ENCODE measurements at regions not wholly inside any gene's neighbourhood (a gene's known extent, or its start where the extent isn't known, plus 50 kb on each side); places are given as distances from the start of the nearest gene placed in this dataset.
"Not testable (repeated sequence)": the region's sequence is repeated elsewhere in the genome, so short reads cannot be mapped to it uniquely, and the experiment has no call there.

DNA sequence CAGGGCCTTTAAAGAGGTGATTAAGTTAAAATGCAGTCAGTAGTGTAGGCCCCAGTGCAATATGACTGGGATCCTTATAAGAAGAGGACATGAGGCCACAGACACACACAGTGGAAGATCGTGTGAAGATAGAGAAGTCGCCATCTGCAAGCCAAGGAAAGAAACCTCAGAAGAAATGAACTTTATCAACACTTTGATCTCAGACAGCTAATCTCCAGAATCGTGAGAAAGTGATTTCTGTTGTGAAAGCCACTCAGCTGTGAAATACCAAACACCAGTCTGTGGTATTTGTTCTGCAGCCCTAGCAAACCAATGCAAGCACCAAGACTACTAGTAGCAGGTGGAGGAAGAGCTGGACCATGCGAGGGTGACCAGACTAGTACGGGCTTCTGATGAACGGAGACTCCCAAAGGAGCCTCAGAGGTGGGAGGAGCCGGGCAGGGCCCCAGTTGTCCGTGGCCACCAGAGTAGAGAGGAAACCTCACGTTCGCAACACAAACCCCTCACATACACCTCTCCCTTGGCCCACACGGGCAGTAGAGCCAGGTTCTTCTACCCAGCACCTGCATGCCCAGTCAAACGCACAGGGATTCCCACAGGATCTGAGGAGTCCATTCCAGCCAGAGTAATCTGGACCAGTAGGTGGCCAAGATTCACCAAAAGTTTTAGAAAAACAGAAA, 243.0 kb downstream of the TTC8 start:
- DNase-seq: no peak
- CTCF ChIA-PET: interaction anchor here (1.0 kb wide), 1 partner anchor 39 kb away, joined by 3 read pairs; no protein-coding TSS in a partner anchor
- H3K27me3 Mint-ChIP-seq: peaks cover 34% of the 10 kb centered on the region
- POLR2A ChIA-PET: no interaction called here
- H3K9me3 Mint-ChIP-seq: no peaks in the 10 kb centered on the region
- no peaks in the 10 kb centered on the region for H3K36me3 Mint-ChIP-seq (ENCODE audit: low read depth)
- H3K4me3 Mint-ChIP-seq: no peak overlapping the region
- peaks cover 14% of the 10 kb centered on the region for H3K4me1 Mint-ChIP-seq
- no peak overlapping the region for H3K27ac Mint-ChIP-seq

DNA sequence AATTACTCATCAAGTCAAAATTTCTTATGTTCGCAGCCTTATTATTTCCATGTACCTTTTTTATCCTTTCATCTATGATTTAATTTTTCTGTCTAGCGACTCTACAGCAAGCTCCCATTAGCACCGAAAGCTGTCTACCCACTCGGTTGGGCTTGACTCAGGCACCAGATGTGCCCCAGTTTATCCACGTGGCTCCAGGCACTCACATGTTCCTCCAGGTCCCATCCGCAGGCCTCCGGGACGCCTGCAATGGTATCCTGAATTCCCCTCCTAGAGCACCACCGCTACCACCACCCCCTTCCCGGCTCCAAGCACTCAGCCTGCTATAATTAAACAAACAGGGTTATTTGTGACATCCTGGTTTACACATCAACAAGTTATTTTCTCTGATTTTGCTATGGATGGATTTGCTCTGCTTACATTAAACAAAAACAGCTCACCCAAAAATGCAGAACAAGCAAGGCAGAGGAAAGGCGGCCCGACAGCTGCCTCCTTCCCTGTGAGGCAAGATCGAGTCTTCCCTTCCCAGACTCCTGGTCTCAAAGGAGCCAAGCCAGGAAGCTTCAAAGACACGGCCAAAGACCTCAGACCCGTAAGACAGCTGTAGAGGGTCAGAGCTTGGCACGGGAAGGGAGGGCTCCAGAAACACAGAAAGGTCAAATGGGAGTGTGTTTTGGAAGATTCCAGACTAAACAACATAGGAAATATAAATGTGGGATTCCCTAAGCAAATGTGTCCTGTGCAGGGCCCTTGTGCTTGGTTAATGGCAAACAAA, 253.8 kb downstream of the TTC8 start:
- H3K4me1 Mint-ChIP-seq: no peaks in the 10 kb centered on the region
- no peak for DNase-seq
- H3K36me3 Mint-ChIP-seq (ENCODE audit: low read depth): no peaks in the 10 kb centered on the region
- H3K27ac Mint-ChIP-seq: no peak overlapping the region
- peaks cover 14% of the 10 kb centered on the region for H3K27me3 Mint-ChIP-seq
- H3K9me3 Mint-ChIP-seq: no peaks in the 10 kb centered on the region
- no peak overlapping the region for H3K4me3 Mint-ChIP-seq
- ChIA-PET POLR2A (no interaction called here), CTCF (no interaction called here)

DNA sequence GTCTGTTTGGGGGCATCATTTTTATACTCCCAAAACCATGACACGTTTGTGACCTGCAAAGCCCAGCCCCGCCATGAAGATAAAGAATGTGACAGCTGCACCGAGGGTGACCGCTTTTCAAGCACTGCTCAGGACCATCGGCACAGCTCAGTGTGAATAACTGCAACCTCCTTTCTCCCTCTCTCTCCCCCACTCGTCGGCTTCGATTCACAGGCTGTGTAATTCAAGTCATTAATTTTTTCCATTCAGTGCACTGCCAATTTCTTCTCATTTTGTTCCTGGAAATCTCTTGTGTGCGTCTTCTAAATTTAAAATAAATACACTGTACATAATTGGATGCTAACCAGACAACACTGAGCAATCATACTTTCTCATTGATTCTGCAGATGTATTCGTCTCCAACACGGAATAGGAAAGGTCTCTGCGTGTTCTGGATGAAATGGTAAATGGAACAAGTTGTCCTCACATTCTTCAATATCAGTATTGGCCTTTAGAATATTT, 260.8 kb downstream of the TTC8 start:
- no peak for DNase-seq
- H3K36me3 Mint-ChIP-seq (ENCODE audit: low read depth): no peaks in the 10 kb centered on the region
- H3K4me3 Mint-ChIP-seq: no peak overlapping the region
- peaks cover 11% of the 10 kb centered on the region for H3K27me3 Mint-ChIP-seq
- no peak overlapping the region for H3K27ac Mint-ChIP-seq
- H3K4me1 Mint-ChIP-seq: no peaks in the 10 kb centered on the region
- no peaks in the 10 kb centered on the region for H3K9me3 Mint-ChIP-seq
- ChIA-PET CTCF (no interaction called here), POLR2A (no interaction called here)

GRCh38 chr14:89085737-89086382, 261.4 kb downstream of the TTC8 start:
- Mint-ChIP-seq H3K4me1 (no peaks in the 10 kb centered on the region), H3K9me3 (no peaks in the 10 kb centered on the region), H3K27ac (no peak overlapping the region), H3K4me3 (no peak overlapping the region), H3K36me3 (ENCODE audit: low read depth) (no peaks in the 10 kb centered on the region), H3K27me3 (peaks cover 11% of the 10 kb centered on the region)
- no peak for DNase-seq
- POLR2A ChIA-PET: no interaction called here
- CTCF ChIA-PET: no interaction called here

DNA sequence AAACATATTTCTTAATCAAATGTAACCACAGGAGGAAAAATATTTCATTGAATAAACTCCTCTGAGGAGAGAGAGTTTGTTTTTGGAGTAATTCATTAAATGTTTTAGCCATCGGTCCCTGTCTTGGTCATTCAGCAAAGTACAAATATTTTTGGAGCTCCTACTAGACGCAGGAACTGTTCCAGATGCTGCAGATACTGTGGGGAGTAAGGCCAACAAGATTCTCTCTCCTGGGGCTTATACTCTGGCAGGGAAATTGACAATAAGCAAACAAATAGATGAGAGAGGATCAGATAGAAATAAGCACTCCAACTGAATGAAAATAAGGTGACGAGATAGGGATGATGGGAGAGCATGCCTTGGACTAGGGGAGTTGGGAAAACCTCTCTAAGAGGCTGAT, 264.1 kb downstream of the TTC8 start:
- CTCF ChIA-PET: no interaction called here

DNA sequence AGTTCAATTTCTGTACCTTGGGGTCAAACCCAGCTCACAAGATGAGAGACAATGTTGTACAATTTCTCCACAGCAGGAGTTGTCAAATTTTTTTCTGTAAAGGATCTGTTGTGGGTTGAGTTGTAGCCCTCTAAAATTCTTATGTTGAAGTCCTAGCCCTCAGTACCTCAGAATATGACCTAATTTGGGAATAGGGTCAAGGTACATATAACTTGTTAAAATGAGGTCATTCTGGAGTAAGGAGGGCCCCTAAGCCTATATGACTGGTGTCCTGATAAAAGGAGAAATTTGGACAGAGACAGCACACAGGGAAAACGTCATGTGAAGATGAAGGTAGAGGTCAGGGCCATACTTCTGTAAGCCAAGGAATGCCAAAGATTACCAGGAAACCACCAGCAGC, 264.9 kb downstream of the TTC8 start:
- Mint-ChIP-seq H3K27ac (no peak overlapping the region), H3K9me3 (peaks cover 5% of the 10 kb centered on the region), H3K27me3 (peaks cover 12% of the 10 kb centered on the region), H3K4me3 (no peak overlapping the region), H3K36me3 (ENCODE audit: low read depth) (no peaks in the 10 kb centered on the region), H3K4me1 (no peaks in the 10 kb centered on the region)
- no peak for DNase-seq
- ChIA-PET CTCF (no interaction called here), POLR2A (no interaction called here)

More for the DNA sequence above, 264.1 kb downstream of the TTC8 start:
- H3K27ac Mint-ChIP-seq: no peak overlapping the region
- DNase-seq: no peak
- H3K36me3 Mint-ChIP-seq (ENCODE audit: low read depth): no peaks in the 10 kb centered on the region
- peaks cover 12% of the 10 kb centered on the region for H3K27me3 Mint-ChIP-seq
- H3K4me3 Mint-ChIP-seq: no peak overlapping the region
- peaks cover 5% of the 10 kb centered on the region for H3K9me3 Mint-ChIP-seq
- POLR2A ChIA-PET: no interaction called here
- H3K4me1 Mint-ChIP-seq: no peaks in the 10 kb centered on the region

DNA sequence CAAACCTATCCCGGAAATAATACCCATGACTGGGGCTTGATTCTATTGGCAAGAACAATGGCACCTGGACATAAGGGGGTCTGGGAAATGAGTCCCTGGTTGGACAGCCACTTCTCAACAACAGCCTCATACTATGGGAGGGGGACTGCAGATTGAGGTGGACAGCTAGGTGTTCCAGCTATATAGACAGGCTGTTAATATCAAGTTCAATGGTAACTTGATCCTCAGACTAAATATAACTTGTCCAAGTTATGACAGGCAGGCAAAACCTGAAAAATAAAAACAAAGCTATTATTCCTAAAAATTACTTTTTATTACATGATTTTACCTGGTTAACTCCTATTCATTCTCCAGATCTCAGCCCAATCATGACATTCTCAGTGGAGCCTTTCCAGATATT, 267.3 kb downstream of the TTC8 start:
- Mint-ChIP-seq H3K9me3 (peaks cover 5% of the 10 kb centered on the region), H3K4me3 (no peak overlapping the region), H3K36me3 (ENCODE audit: low read depth) (no peaks in the 10 kb centered on the region), H3K4me1 (no peaks in the 10 kb centered on the region), H3K27me3 (peaks cover 12% of the 10 kb centered on the region), H3K27ac (no peak overlapping the region)
- DNase-seq: no peak
- ChIA-PET CTCF (interaction anchor here (1.7 kb wide), 1 partner anchor 10 kb away, joined by 4 read pairs; no protein-coding TSS in a partner anchor), POLR2A (no interaction called here)

DNA sequence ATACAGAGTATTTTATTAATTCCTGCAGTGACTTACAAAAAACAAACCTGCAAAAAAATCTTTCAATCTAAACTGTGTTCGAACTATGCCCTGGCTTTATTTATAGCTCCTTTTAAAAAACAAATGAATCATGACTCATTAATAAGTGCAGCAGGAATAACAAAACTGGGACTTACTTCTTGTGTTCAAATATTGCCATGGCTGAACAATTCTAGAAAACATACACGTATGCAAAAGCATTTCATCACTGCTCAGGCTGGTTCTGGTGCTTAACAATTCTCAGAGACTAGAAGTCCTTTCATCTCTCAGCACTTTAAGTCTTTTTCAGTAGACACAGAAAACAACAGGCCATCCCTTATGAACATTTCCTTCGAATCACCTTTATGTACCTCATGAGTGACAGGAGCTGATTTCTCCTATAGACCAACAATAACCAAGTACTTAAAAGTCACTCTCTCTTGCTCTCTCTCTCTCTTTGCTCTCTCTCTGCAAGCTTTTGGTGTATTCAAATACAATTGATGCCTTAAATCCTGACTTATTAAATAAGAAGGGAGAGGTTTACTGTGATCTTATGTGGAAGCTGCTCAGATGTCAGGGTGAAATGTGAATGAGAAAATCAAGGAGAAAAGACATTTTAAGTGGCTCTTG, 268.8 kb downstream of the TTC8 start:
- Mint-ChIP-seq H3K9me3 (peaks cover 5% of the 10 kb centered on the region), H3K27ac (no peak overlapping the region), H3K27me3 (peaks cover 10% of the 10 kb centered on the region), H3K4me1 (no peaks in the 10 kb centered on the region), H3K36me3 (ENCODE audit: low read depth) (no peaks in the 10 kb centered on the region), H3K4me3 (no peak overlapping the region)
- CTCF ChIA-PET: interaction anchor here (1.7 kb wide), 1 partner anchor 12 kb away, joined by 4 read pairs; no protein-coding TSS in a partner anchor
- POLR2A ChIA-PET: no interaction called here
- DNase-seq: no peak

DNA sequence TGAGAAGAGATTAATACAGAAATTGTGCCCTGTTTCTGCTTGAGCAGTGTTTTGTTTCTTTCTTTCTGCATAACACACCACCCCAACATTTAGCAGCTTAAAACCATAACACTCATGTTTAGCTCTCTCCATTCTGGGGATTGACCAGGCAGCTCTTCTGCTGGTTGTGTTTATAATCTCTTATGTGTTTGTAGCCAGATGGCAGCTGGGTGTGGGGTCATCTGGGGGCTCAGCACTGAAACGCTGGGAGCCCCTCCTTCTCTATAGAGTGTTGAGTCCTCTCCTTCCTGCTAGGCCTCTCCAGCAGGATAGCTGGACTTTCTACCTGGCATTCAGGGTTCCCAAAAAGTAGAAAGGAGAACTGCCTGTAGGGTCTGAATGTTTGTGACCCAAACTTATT, 270.6 kb downstream of the TTC8 start:
- Mint-ChIP-seq H3K9me3 (peaks cover 5% of the 10 kb centered on the region), H3K27me3 (peaks cover 10% of the 10 kb centered on the region), H3K4me1 (no peaks in the 10 kb centered on the region), H3K36me3 (ENCODE audit: low read depth) (no peaks in the 10 kb centered on the region), H3K27ac (no peak overlapping the region), H3K4me3 (no peak overlapping the region)
- ChIA-PET POLR2A (no interaction called here), CTCF (no interaction called here)
- DNase-seq: no peak

DNA sequence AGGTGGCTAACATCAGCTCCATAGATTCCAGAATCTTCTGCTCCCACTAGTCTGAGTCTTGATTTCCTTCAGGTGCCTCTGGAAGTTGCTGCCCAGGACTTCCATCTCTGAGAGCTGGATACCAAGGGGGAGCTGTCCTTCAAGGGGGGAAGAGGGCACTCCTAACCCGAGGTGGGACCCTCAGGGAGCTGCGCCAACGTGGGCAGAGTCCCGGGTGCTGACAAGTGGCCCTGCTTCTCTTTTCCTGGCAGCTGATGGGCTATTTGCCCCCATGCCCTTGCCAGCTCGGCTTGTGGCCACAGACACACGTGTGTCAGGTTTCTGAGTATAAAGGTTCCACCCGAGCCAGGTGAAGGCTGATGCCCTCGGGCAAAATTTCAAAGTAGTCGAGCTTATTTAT, 272.5 kb downstream of the TTC8 start:
- peaks cover 18% of the 10 kb centered on the region for H3K27me3 Mint-ChIP-seq
- DNase-seq: no peak
- peaks cover 9% of the 10 kb centered on the region for H3K9me3 Mint-ChIP-seq
- H3K4me3 Mint-ChIP-seq: no peak overlapping the region
- no peaks in the 10 kb centered on the region for H3K4me1 Mint-ChIP-seq
- no peaks in the 10 kb centered on the region for H3K36me3 Mint-ChIP-seq (ENCODE audit: low read depth)
- H3K27ac Mint-ChIP-seq: no peak overlapping the region
- POLR2A ChIA-PET: no interaction called here
- CTCF ChIA-PET: interaction anchor here (0.6 to 0.7 kb wide), 2 partner anchors 36 to 220 kb away, joined by 3 read pairs; no protein-coding TSS in a partner anchor

DNA sequence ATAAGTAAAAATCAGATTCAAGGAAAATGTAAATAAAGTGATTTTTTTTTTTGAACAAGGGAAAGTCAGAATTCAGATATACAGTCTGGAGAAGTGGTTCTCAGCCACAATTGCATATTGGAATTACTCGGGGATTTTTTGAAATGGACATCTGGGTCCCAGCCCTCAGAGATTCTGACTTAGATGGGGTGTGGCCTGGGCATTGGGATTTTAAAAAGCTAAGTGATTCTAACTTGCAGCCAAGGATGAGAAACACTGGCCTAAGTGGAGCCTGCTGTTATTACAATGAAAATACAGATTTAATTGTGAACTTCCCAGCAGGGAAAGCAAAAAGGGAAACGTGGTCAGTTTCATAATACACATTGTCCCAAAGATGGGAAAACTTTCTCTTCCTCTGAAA, 273.8 kb downstream of the TTC8 start:
- ChIA-PET CTCF (interaction anchor here (0.9 kb wide), 1 partner anchor 9 kb away, joined by 4 read pairs; no protein-coding TSS in a partner anchor), POLR2A (no interaction called here)
- H3K27me3 Mint-ChIP-seq: peaks cover 20% of the 10 kb centered on the region
- DNase-seq: no peak
- peaks cover 4% of the 10 kb centered on the region for H3K9me3 Mint-ChIP-seq
- H3K4me3 Mint-ChIP-seq: no peak overlapping the region
- H3K36me3 Mint-ChIP-seq (ENCODE audit: low read depth): no peaks in the 10 kb centered on the region
- no peak overlapping the region for H3K27ac Mint-ChIP-seq
- H3K4me1 Mint-ChIP-seq: no peaks in the 10 kb centered on the region

DNA sequence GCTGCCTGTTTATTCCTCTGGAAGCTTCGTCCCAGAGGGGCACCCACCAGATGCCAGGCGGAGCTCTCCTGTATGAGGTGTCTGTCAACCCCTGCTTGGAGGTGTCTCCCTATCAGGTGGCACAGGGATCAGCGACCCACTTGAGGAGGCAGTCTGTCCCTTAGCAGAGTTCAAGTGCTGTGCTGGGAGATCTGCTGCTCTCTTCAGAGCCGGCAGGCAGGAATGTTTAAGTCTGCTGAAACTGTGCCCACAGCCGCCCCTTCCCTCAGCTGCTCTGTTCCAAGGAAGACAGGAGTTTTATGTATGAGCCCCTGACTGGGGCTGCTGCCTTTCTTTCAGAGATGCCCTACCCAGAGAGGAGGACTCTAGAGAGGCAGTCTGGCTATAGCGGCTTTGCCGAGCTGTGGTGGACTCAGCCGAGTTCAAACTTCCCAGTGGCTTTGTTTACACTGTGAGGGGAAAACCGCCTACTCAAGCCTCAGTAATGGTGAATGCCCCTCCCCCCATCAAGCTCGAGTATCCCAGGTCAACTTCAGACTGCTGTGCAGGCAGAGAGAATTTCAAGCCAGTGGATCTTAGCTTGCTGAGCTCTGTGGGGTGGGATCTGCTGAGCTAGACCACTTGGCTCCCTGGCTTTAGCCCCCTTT, 279.8 kb downstream of the TTC8 start:
- H3K36me3 Mint-ChIP-seq (ENCODE audit: low read depth); CTCF ChIA-PET; H3K9me3 Mint-ChIP-seq; H3K4me1 Mint-ChIP-seq; POLR2A ChIA-PET; DNase-seq; H3K27ac Mint-ChIP-seq; H3K4me3 Mint-ChIP-seq: not testable (repeated sequence)
- peaks cover 25% of the 10 kb centered on the region for H3K27me3 Mint-ChIP-seq

Data from activated CD4-positive, alpha-beta T cell treated with anti-CD3 and anti-CD28 coated beads, Interleukin-2, amount 10 ng/mL, durations not matched to agents 7 days and 5 days (primary cell).